ENCODE measurements at regions not wholly inside any gene's neighbourhood (a gene's known extent, or its start where the extent isn't known, plus 50 kb on each side); places are given as distances from the start of the nearest gene placed in this dataset.

GRCh38 chr6:19734519-19734918, 102.7 kb upstream of the ID4 start:
- TF ChIP-seq TAF1 (IDR thresholded peaks at IDR 0.05; ENCODE audit: low read depth) (no peak), REST (IDR thresholded peaks at IDR 0.05; ENCODE audit: borderline replicate concordance) (no peak), CTCF (IDR thresholded peaks at IDR 0.05; ENCODE audit: poor library complexity, severe bottlenecking) (no peak), EZH2 (IDR thresholded peaks at IDR 0.05; ENCODE audit: borderline replicate concordance, insufficient read depth, low read length, poor library complexity, severe bottlenecking) (no peak), MXI1 (conservative IDR thresholded peaks at IDR 0.05; ENCODE audit: poor library complexity, severe bottlenecking) (no peak), POLR2AphosphoS5 (IDR thresholded peaks at IDR 0.05) (no peak), EP300 (conservative IDR thresholded peaks at IDR 0.05; ENCODE audit: poor library complexity, severe bottlenecking) (no peak)
